ENCODE measurements at regions not wholly inside any gene's neighbourhood (a gene's known extent, or its start where the extent isn't known, plus 50 kb on each side); places are given as distances from the start of the nearest gene placed in this dataset.

DNA sequence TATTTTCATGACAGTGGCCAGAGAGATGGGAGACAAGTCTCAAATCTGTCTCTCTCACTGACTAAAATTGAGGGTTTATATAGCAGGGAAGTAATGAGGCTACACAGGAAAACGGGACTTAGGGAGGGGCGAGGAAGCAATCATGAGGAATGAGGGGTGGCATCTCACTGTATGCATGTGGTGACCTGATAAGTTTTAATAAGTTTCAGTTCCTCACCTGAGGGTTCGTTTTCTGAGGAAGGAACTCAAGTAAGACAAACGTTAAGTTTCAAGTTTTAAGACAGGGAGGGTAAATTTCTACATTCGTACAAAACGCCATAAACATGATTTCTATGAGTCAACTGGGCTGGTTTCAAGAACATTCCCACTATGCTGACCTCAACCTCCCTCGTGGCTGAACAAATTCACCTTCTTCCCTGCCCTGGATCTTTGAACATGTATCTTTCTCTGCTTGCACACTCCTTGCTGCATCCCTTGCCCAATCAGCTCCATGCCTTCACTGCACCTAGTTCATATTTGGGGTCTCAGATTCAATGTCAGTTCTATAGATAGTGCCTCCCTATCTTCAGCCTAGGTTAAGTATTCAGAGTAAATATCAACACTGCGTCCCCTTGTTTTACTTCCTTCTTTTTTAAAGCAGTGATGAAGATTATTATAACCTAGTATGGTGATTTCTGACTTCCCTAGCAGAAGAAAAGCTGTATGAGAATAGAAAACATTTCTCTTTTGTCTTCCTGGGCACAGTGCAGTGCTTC is 53.3 kb upstream of the CNTNAP5 start:
- no peak for DNase-seq
- H3K4me1 ChIP-seq = no peaks in the 10 kb centered on the region
- no peaks in the 10 kb centered on the region for H3K27me3 ChIP-seq
- no peaks in the 10 kb centered on the region for H3K9me3 ChIP-seq
- H3K36me3 ChIP-seq = no peaks in the 10 kb centered on the region
- intact Hi-C loops (cut with DNase I; ENCODE audit: low total_unique reads) = no loop called here
- no peak overlapping the region for H3K4me3 ChIP-seq
- TF ChIP-seq, protein P1, sequence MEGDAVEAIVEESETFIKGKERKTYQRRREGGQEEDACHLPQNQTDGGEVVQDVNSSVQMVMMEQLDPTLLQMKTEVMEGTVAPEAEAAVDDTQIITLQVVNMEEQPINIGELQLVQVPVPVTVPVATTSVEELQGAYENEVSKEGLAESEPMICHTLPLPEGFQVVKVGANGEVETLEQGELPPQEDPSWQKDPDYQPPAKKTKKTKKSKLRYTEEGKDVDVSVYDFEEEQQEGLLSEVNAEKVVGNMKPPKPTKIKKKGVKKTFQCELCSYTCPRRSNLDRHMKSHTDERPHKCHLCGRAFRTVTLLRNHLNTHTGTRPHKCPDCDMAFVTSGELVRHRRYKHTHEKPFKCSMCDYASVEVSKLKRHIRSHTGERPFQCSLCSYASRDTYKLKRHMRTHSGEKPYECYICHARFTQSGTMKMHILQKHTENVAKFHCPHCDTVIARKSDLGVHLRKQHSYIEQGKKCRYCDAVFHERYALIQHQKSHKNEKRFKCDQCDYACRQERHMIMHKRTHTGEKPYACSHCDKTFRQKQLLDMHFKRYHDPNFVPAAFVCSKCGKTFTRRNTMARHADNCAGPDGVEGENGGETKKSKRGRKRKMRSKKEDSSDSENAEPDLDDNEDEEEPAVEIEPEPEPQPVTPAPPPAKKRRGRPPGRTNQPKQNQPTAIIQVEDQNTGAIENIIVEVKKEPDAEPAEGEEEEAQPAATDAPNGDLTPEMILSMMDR (IDR thresholded peaks at IDR 0.05) = no peak
- H3K27ac ChIP-seq = no peak overlapping the region

Data from tibial artery (tissue), 4 donors.